ENCODE measurements at regions not wholly inside any gene's neighbourhood (a gene's known extent, or its start where the extent isn't known, plus 50 kb on each side); places are given as distances from the start of the nearest gene placed in this dataset.

- TF ChIP-seq GFI1B (tag by site-specific recombination; IDR thresholded peaks at IDR 0.05) (no peak), ZBTB26 (tag by site-specific recombination; optimal IDR thresholded peaks at IDR 0.05) (no peak), ZSCAN23 (tag by site-specific recombination; IDR thresholded peaks at IDR 0.05) (no peak), CTCF (tag by site-specific recombination; IDR thresholded peaks at IDR 0.05) (no peak), ZNF513 (tag by site-specific recombination; IDR thresholded peaks at IDR 0.05) (no peak), ZFP37 (tag by site-specific recombination; IDR thresholded peaks at IDR 0.05) (no peak), ZBTB7A (tag by site-specific recombination; IDR thresholded peaks at IDR 0.05; ENCODE audit: low read depth) (no peak)
Measured at GRCh38 chr9:13718086-13718485, 438.6 kb upstream of the MPDZ start.

All from HEK293 (cell line).